Keratinocyte (primary cell): ENCODE measurements at regions not wholly inside any gene's neighbourhood (a gene's known extent, or its start where the extent isn't known, plus 50 kb on each side); places are given as distances from the start of the nearest gene placed in this dataset.

Experiments used
- DNase-seq: peaks from one replicate; pipeline ENCODE4 v3.0.0-alpha.2; 2011; ENCODE audit warnings: low read depth, missing footprints, low spot score
- FAIRE-seq: peaks from 2 replicates; lab custom pipeline; 2011; peaks lifted over from hg19 to GRCh38; lab: Jason Lieb, UNC
- H2AFZ ChIP-seq: 2 replicates; pipeline ENCODE4 v1.6.0; 2012; ENCODE audit warnings: low read length, control low read depth, inconsistent platforms; ENCODE audit not compliant: control insufficient read depth
- H3K27ac ChIP-seq: 2 replicates; pipeline ENCODE4 v1.5.1; 2011; ENCODE audit warnings: low read length; ENCODE audit not compliant: control insufficient read depth, insufficient read depth
- H3K27me3 ChIP-seq: 3 replicates; pipeline ENCODE4 v1.6.0; 2011; ENCODE audit warnings: low read length; ENCODE audit not compliant: control insufficient read depth, insufficient read depth; ENCODE audit errors: extremely low read depth
- H3K36me3 ChIP-seq, 2 experiments: 2 replicates in 1 of 2; 3 replicates in 1 of 2; pipeline ENCODE4 v1.5.1; 2011; ENCODE audit warnings: low read length in 2 of 2, mild to moderate bottlenecking in 1 of 2; ENCODE audit not compliant: control insufficient read depth in 2 of 2, insufficient read depth in 2 of 2; ENCODE audit errors: extremely low read depth in 1 of 2
- H3K4me1 ChIP-seq: 3 replicates; pipeline ENCODE4 v1.5.1; 2011; ENCODE audit warnings: low read length; ENCODE audit not compliant: control insufficient read depth, insufficient read depth; ENCODE audit errors: extremely low read depth
- H3K4me2 ChIP-seq: 3 replicates; pipeline ENCODE4 v1.6.0; 2011; ENCODE audit warnings: low read depth, low read length; ENCODE audit not compliant: control insufficient read depth, insufficient read depth; ENCODE audit errors: extremely low read depth
- H3K4me3 ChIP-seq, 3 experiments: fragments of 200-600 bp in 1 of 3; sonication (generic) in 1 of 3; 2 replicates in 2 of 3; 3 replicates in 1 of 3; pipeline ENCODE4 v1.5.1; 2011 to 2016; ENCODE audit warnings: low read length in 3 of 3, mild to moderate bottlenecking in 3 of 3, control low read depth in 2 of 3, inconsistent platforms in 1 of 3, low read depth in 1 of 3, mixed read lengths in 1 of 3, mixed run types in 1 of 3, moderate library complexity in 1 of 3; ENCODE audit not compliant: control insufficient read depth in 2 of 3, insufficient read depth in 2 of 3; ENCODE audit errors: extremely low read depth in 1 of 3
- H3K79me2 ChIP-seq: 2 replicates; pipeline ENCODE4 v1.6.0; 2012; ENCODE audit warnings: low read length; ENCODE audit not compliant: control insufficient read depth, insufficient read depth
- H3K9ac ChIP-seq: 3 replicates; pipeline ENCODE4 v1.6.0; 2011; ENCODE audit warnings: low read length; ENCODE audit not compliant: control insufficient read depth, insufficient read depth; ENCODE audit errors: extremely low read depth
- H3K9me1 ChIP-seq: 3 replicates; pipeline ENCODE4 v1.6.0; 2011; ENCODE audit warnings: low read length; ENCODE audit not compliant: control insufficient read depth, insufficient read depth; ENCODE audit errors: extremely low read depth
- H3K9me3 ChIP-seq: 2 replicates; pipeline ENCODE4 v1.5.1; 2012; ENCODE audit warnings: low read depth, low read length; ENCODE audit not compliant: control insufficient read depth
- H4K20me1 ChIP-seq: 3 replicates; pipeline ENCODE4 v1.6.0; 2011; ENCODE audit warnings: low read length; ENCODE audit not compliant: control insufficient read depth, insufficient read depth; ENCODE audit errors: extremely low read depth
- CTCF ChIP-seq, 3 experiments: IDR thresholded peaks in 1 of 3; conservative IDR thresholded peaks in 1 of 3; optimal IDR thresholded peaks in 1 of 3; 2 replicates in 2 of 3; 3 replicates in 1 of 3; pipeline versions ENCODE3 to v1.5.1; 2011; ENCODE audit warnings: low read length in 3 of 3, mild to moderate bottlenecking in 3 of 3, moderate library complexity in 2 of 3, control low read depth in 1 of 3, inconsistent platforms in 1 of 3; ENCODE audit not compliant: insufficient read depth in 2 of 3; ENCODE audit errors: extremely low read depth in 1 of 3
- EZH2 ChIP-seq: IDR thresholded peaks from one replicate; pipeline ENCODE4 v1.6.1; 2012; ENCODE audit warnings: inconsistent platforms, mild to moderate bottlenecking, low read length, moderate library complexity
- dilution Hi-C: fragments of 300-500 bp; cut with MboI; formaldehyde crosslinking; loops from one replicate; pipeline ENCODE4 v1.7.0; 2020; ENCODE audit warnings: low sequenced_read_pairs; ENCODE audit not compliant: extremely low pct_ligation_motif_present

DNA sequence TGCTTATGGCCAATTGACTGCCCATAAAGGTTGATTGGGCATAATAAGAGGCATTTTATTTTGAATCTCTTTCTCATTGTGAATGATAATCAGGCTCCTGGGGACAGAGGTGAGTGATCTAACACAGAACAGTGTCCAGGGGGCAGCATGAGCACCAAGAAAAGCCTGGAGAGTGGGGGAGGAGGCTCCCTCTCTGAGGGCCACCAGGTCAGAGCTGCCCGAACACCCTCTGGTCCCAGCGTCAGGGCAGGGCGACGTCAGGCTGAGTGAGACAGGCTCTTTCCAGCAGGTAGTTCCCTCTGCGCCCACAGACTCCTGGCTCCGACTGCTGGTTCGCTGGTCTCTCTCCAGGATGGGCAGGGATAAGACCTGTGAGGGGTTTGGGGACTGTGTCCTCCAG, 250.2 kb upstream of the C1orf174 start:
- no peak overlapping the region for H3K4me2 ChIP-seq
- H3K4me1 ChIP-seq = no peaks in the 10 kb centered on the region
- no peak overlapping the region for H3K27ac ChIP-seq
- H3K27me3 ChIP-seq = no peaks in the 10 kb centered on the region
- no peaks in the 10 kb centered on the region for H4K20me1 ChIP-seq
- DNase-seq = no peak
- no peaks in the 10 kb centered on the region for H3K36me3 ChIP-seq
- H3K79me2 ChIP-seq = no peaks in the 10 kb centered on the region
- dilution Hi-C loops = no loop called here
- H3K9me3 ChIP-seq = peaks cover 2% of the 10 kb centered on the region
- H3K9me1 ChIP-seq = no peaks in the 10 kb centered on the region
- no peak overlapping the region for H3K9ac ChIP-seq
- no peak for FAIRE-seq
- TF ChIP-seq CTCF (optimal IDR thresholded peaks at IDR 0.05 in 1 of 3, IDR thresholded peaks at IDR 0.05 in 1 of 3, conservative IDR thresholded peaks at IDR 0.05 in 1 of 3; ENCODE audit: extremely low read depth in 1 of 3, insufficient read depth in 2 of 3, low read length in 3 of 3) = no peak
- TF ChIP-seq EZH2 = no peak
- no peak overlapping the region for H3K4me3 ChIP-seq
- no peak overlapping the region for H2AFZ ChIP-seq

GRCh38 chr1:4152266-4152665, 252.2 kb upstream of the C1orf174 start:
- H3K27me3 ChIP-seq = no peaks in the 10 kb centered on the region
- no peak overlapping the region for H3K9ac ChIP-seq
- no peak overlapping the region for H2AFZ ChIP-seq
- no peak for DNase-seq
- FAIRE-seq = no peak
- H4K20me1 ChIP-seq = no peaks in the 10 kb centered on the region
- no peak overlapping the region for H3K27ac ChIP-seq
- no peak overlapping the region for H3K4me3 ChIP-seq
- H3K4me1 ChIP-seq = no peaks in the 10 kb centered on the region
- H3K79me2 ChIP-seq = no peaks in the 10 kb centered on the region
- H3K36me3 ChIP-seq = no peaks in the 10 kb centered on the region
- peaks cover 7% of the 10 kb centered on the region for H3K9me3 ChIP-seq
- no peak overlapping the region for H3K4me2 ChIP-seq
- no peak for TF ChIP-seq EZH2
- TF ChIP-seq CTCF (optimal IDR thresholded peaks at IDR 0.05 in 1 of 3, IDR thresholded peaks at IDR 0.05 in 1 of 3, conservative IDR thresholded peaks at IDR 0.05 in 1 of 3; ENCODE audit: extremely low read depth in 1 of 3, insufficient read depth in 2 of 3, low read length in 3 of 3) = no peak
- no peaks in the 10 kb centered on the region for H3K9me1 ChIP-seq
- dilution Hi-C loops = no loop called here
